Subcutaneous abdominal adipose tissue (tissue), 5 donors: ENCODE measurements at regions not wholly inside any gene's neighbourhood (a gene's known extent, or its start where the extent isn't known, plus 50 kb on each side); places are given as distances from the start of the nearest gene placed in this dataset.

Experiments used
- H3K27ac ChIP-seq: one replicate; pipeline ENCODE4 v1.7.0; 2013; ENCODE audit warnings: low read depth, mild to moderate bottlenecking, inconsistent platforms, low read length, moderate library complexity
- H3K27me3 ChIP-seq, 5 donors: one replicate each; pipeline ENCODE4 v1.7.0; 2013; ENCODE audit warnings: low read length in 5 of 5, inconsistent platforms in 1 of 5; ENCODE audit not compliant: control insufficient read depth in 5 of 5, insufficient read depth in 4 of 5
- H3K36me3 ChIP-seq, 5 donors: one replicate each; pipeline ENCODE4 v1.7.0; 2013; ENCODE audit warnings: low read length in 5 of 5; ENCODE audit not compliant: control insufficient read depth in 5 of 5, insufficient read depth in 5 of 5
- H3K4me1 ChIP-seq, 5 donors: one replicate each; pipeline ENCODE4 v1.7.0; 2013; ENCODE audit warnings: low read length in 5 of 5, mild to moderate bottlenecking in 3 of 5, moderate library complexity in 1 of 5; ENCODE audit not compliant: control insufficient read depth in 5 of 5, insufficient read depth in 5 of 5
- H3K4me3 ChIP-seq, 5 donors: one replicate each; pipeline ENCODE4 v1.7.0; 2013; ENCODE audit warnings: low read length in 5 of 5, low read depth in 1 of 5
- H3K9ac ChIP-seq, 5 donors: one replicate each; pipeline ENCODE4 v1.7.0; 2013; ENCODE audit warnings: low read length in 5 of 5, mild to moderate bottlenecking in 4 of 5, moderate library complexity in 3 of 5
- H3K9me3 ChIP-seq, 5 donors: one replicate each; pipeline ENCODE4 v1.7.0; 2013; ENCODE audit warnings: low read length in 5 of 5; ENCODE audit not compliant: control insufficient read depth in 5 of 5
- donor health status: healthy.
- donor health status: healthy.
- donor health status: healthy.
- donor health status: healthy.
- donor health status: healthy.

GRCh38 chrX:120781403-120781802 lies 94.3 kb downstream of the CT47B1 start:
- peaks cover 0 to 7% (median 4%) of the 10 kb centered on the region in 5 donors for H3K27me3 ChIP-seq
- no peaks in the 10 kb centered on the region for H3K9me3 ChIP-seq
- H3K36me3 ChIP-seq: no peaks in the 10 kb centered on the region
- H3K27ac ChIP-seq: no peak overlapping the region
- H3K4me1 ChIP-seq: no peaks in the 10 kb centered on the region
- no peak overlapping the region for H3K4me3 ChIP-seq
- no peak overlapping the region for H3K9ac ChIP-seq

- Histone ChIP-seq H3K36me3 (no peaks in the 10 kb centered on the region), H3K4me1 (peaks cover 0 to 6% (median 0%) of the 10 kb centered on the region in 5 donors), H3K4me3 (no peak overlapping the region)
These were observed 99.7 kb downstream of the CT47B1 start for GRCh38 chrX:120775959-120776358.

GRCh38 chrX:120774606-120775005 lies 101.1 kb downstream of the CT47B1 start:
- Histone ChIP-seq H3K4me3 (no peak overlapping the region), H3K4me1 (peaks cover 0 to 13% (median 0%) of the 10 kb centered on the region in 5 donors), H3K9ac (peak overlapping the region in 1 of 5 donors; percentile 34), H3K27ac (no peak overlapping the region), H3K27me3 (peaks cover 0 to 3% (median 0%) of the 10 kb centered on the region in 5 donors), H3K9me3 (no peaks in the 10 kb centered on the region), H3K36me3 (no peaks in the 10 kb centered on the region)

More at GRCh38 chrX:120775959-120776358, 99.7 kb downstream of the CT47B1 start:
- peaks cover 0 to 3% (median 0%) of the 10 kb centered on the region in 5 donors for H3K27me3 ChIP-seq
- no peaks in the 10 kb centered on the region for H3K9me3 ChIP-seq
- no peak overlapping the region for H3K27ac ChIP-seq
- no peak overlapping the region for H3K9ac ChIP-seq

GRCh38 chrX:120773801-120774200 lies 101.9 kb downstream of the CT47B1 start:
- Histone ChIP-seq H3K9ac (no peak overlapping the region), H3K9me3 (no peaks in the 10 kb centered on the region), H3K36me3 (no peaks in the 10 kb centered on the region), H3K27me3 (peaks cover 0 to 3% (median 0%) of the 10 kb centered on the region in 5 donors), H3K4me1 (peaks cover 0 to 15% (median 3%) of the 10 kb centered on the region in 5 donors), H3K4me3 (no peak overlapping the region), H3K27ac (no peak overlapping the region)

- H3K27ac ChIP-seq: no peak overlapping the region
- peaks cover 0 to 14% (median 8%) of the 10 kb centered on the region in 5 donors for H3K4me1 ChIP-seq
- no peak overlapping the region for H3K9ac ChIP-seq
- no peaks in the 10 kb centered on the region for H3K36me3 ChIP-seq
- H3K27me3 ChIP-seq: no peaks in the 10 kb centered on the region
- no peak overlapping the region for H3K4me3 ChIP-seq
- H3K9me3 ChIP-seq: no peaks in the 10 kb centered on the region
These were observed 105.9 kb downstream of the CT47B1 start for GRCh38 chrX:120769576-120770341.

- H3K27ac ChIP-seq: no peak overlapping the region
- no peak overlapping the region for H3K9ac ChIP-seq
- no peaks in the 10 kb centered on the region for H3K36me3 ChIP-seq
- no peaks in the 10 kb centered on the region for H3K9me3 ChIP-seq
- H3K4me3 ChIP-seq: no peak overlapping the region
- H3K4me1 ChIP-seq: peaks cover 0 to 14% (median 8%) of the 10 kb centered on the region in 5 donors
- H3K27me3 ChIP-seq: no peaks in the 10 kb centered on the region
These were observed 107.0 kb downstream of the CT47B1 start for GRCh38 chrX:120768681-120769080.

- Histone ChIP-seq H3K9me3 (no peaks in the 10 kb centered on the region), H3K27ac (no peak overlapping the region), H3K4me3 (no peak overlapping the region), H3K27me3 (no peaks in the 10 kb centered on the region), H3K36me3 (no peaks in the 10 kb centered on the region), H3K9ac (no peak overlapping the region), H3K4me1 (peaks cover 0 to 14% (median 8%) of the 10 kb centered on the region in 5 donors)
These were observed 107.4 kb downstream of the CT47B1 start for GRCh38 chrX:120768254-120768653.

- no peaks in the 10 kb centered on the region for H3K27me3 ChIP-seq
- no peaks in the 10 kb centered on the region for H3K9me3 ChIP-seq
- H3K9ac ChIP-seq: no peak overlapping the region
- H3K27ac ChIP-seq: no peak overlapping the region
- H3K36me3 ChIP-seq: no peaks in the 10 kb centered on the region
- peaks cover 0 to 8% (median 0%) of the 10 kb centered on the region in 5 donors for H3K4me1 ChIP-seq
- no peak overlapping the region for H3K4me3 ChIP-seq
These were observed 112.4 kb downstream of the CT47B1 start for GRCh38 chrX:120763269-120763668.

GRCh38 chrX:120761810-120762209 lies 113.9 kb downstream of the CT47B1 start:
- no peak overlapping the region for H3K9ac ChIP-seq
- no peaks in the 10 kb centered on the region for H3K9me3 ChIP-seq
- H3K4me1 ChIP-seq: peaks cover 0 to 4% (median 0%) of the 10 kb centered on the region in 5 donors
- no peaks in the 10 kb centered on the region for H3K36me3 ChIP-seq
- H3K27ac ChIP-seq: no peak overlapping the region
- no peaks in the 10 kb centered on the region for H3K27me3 ChIP-seq
- H3K4me3 ChIP-seq: no peak overlapping the region

GRCh38 chrX:120759685-120760084 lies 116.0 kb downstream of the CT47B1 start:
- Histone ChIP-seq H3K9me3 (no peaks in the 10 kb centered on the region), H3K9ac (no peak overlapping the region), H3K27me3 (no peaks in the 10 kb centered on the region), H3K4me1 (peaks cover 0 to 14% (median 0%) of the 10 kb centered on the region in 5 donors), H3K4me3 (no peak overlapping the region), H3K27ac (no peak overlapping the region), H3K36me3 (no peaks in the 10 kb centered on the region)
